Epithelial cell of esophagus (primary cell): ENCODE measurements at regions not wholly inside any gene's neighbourhood (a gene's known extent, or its start where the extent isn't known, plus 50 kb on each side); places are given as distances from the start of the nearest gene placed in this dataset.
A peak's percentile ranks its signal among the peaks of the same experiment; 100 is the strongest.

ENCODE experiments used
- DNase-seq: peaks from one replicate; pipeline ENCODE4 v3.0.0; 2010; ENCODE audit warnings: low read depth
- H3K4me3 ChIP-seq: 2 replicates; pipeline ENCODE4 v1.5.1; 2011; ENCODE audit warnings: mild to moderate bottlenecking, low read length, control low read depth
- TF ChIP-seq, protein P1 (sequence below): IDR thresholded peaks from 2 replicates; pipeline ENCODE4 v1.5.1; 2011; ENCODE audit warnings: low read depth, mild to moderate bottlenecking, low read length, control low read depth, inconsistent platforms; ENCODE audit not compliant: insufficient read depth; ENCODE audit errors: missing control alignments

DNA sequence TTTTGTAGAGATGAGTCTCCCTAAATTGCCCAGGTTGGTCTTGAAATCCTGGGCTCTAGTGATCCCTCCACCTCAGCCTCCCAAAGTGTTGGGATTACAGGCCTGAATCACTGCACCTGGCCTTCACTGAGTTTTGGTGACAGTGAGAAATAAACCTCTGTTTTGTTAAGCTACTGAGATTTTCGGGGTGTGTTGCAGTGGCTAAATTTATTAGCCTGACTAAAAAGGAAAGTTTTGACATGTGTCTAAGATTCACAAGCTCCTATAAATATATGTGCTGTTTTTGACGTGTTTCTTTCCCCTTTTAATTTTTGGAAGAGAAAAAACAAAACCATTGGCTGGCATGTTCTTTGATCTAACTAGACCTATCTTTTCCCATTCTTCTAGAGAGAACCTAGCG lies 190.5 kb upstream of the MC4R start:
- no peak for DNase-seq
- TF ChIP-seq, protein P1, sequence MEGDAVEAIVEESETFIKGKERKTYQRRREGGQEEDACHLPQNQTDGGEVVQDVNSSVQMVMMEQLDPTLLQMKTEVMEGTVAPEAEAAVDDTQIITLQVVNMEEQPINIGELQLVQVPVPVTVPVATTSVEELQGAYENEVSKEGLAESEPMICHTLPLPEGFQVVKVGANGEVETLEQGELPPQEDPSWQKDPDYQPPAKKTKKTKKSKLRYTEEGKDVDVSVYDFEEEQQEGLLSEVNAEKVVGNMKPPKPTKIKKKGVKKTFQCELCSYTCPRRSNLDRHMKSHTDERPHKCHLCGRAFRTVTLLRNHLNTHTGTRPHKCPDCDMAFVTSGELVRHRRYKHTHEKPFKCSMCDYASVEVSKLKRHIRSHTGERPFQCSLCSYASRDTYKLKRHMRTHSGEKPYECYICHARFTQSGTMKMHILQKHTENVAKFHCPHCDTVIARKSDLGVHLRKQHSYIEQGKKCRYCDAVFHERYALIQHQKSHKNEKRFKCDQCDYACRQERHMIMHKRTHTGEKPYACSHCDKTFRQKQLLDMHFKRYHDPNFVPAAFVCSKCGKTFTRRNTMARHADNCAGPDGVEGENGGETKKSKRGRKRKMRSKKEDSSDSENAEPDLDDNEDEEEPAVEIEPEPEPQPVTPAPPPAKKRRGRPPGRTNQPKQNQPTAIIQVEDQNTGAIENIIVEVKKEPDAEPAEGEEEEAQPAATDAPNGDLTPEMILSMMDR = no peak
- no peak overlapping the region for H3K4me3 ChIP-seq

DNA sequence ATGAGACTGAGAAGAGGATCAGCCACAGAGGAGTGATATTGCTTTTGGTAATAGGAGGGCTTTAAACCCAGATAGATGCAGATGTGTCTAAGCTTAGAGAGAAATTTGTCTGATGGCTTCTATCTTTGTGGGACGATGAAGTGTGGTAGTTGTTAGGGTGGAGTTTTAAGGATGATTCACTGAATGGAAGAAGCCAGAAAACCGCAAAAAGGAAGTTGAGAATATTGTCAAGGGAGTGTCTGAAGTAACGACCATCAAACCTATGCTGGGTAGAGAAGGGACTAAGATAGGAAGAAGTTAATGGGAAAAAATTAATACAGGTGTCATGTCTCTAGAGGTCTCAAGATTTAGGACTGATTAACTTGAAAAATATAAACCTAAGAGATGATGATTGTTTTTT lies 195.6 kb upstream of the MC4R start:
- no peak overlapping the region for H3K4me3 ChIP-seq
- TF ChIP-seq, protein P1 = no peak
- DNase-seq = no peak

DNA sequence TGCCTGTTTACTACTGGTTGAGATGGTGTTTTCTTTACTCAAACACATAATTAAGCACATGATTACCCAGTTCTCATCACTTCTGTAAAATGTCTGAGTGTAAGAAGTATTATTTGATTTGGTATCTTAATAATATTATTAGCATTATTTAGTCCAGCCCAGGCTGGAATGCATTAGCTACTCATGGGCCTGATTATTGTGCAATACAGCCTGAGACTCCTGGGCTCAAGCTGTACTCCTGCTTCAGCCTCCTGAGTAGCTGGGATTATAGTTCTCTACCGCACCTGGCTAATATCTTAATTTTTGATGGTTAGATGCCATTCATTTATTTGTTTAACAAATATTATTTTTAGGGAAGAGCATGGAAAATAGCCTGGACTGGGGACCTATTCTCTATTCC lies 197.6 kb upstream of the MC4R start:
- TF ChIP-seq, protein P1 = no peak
- DNase-seq = peak; percentile 4
- no peak overlapping the region for H3K4me3 ChIP-seq

DNA sequence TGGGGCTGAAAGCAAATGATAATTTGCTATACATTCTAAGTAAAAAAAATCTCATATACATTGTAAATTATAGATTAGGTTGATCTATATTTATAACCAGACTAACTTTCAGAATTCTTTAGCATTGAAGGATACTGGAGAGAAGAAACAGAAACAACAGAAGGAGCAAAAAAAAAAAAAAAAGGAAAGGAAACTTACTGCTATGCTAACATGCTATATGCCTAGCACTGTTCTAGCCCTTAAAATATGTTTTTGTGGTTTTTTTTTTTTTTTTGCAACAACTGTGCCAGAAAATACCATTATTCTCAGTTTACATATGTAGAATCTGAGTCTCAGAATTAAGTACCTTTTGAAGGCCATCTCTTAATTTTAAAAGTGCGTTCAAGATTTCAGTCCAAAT lies 204.9 kb upstream of the MC4R start:
- no peak for DNase-seq
- no peak overlapping the region for H3K4me3 ChIP-seq
- TF ChIP-seq, protein P1 = no peak

DNA sequence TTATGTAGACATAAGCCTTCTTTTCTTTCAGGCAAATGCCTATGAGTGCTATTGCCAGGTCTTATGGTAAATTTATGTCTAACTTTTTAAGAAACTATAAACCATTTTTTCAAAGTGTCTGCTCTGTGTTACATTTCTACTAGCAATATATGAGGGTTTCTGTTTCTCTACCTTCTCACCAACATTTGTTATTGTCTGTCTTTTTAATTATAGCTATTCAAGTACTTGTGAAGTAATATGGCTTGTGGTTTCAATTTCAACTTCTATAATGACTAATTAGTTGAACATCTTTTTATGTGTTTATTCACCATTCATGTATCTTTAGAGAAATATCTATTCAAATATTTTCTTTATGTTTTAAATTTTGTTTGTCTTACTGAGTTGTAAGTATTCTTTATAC lies 213.1 kb upstream of the MC4R start:
- TF ChIP-seq, protein P1 = no peak
- no peak overlapping the region for H3K4me3 ChIP-seq
- no peak for DNase-seq

DNA sequence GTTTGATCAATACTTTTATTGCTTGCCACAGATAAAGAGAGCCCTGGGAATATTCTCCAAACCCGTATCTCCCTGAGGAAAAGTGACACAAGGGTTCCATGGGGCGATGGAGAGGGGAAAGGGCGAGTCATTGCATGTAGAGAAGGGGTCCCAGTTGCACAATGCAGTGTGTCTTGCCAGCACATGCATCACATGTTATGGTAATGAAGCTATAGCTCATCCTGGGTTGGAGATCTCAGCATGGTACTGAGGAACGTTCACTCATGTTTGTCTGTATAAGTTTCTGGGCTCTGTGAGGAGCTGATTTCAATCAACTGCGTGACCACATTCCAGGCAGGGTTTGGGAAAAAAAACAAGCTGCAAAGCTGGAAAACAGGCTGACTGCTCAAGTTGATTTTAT lies 220.7 kb upstream of the MC4R start:
- peak; percentile 1 for DNase-seq
- TF ChIP-seq, protein P1 = no peak
- no peak overlapping the region for H3K4me3 ChIP-seq

DNA sequence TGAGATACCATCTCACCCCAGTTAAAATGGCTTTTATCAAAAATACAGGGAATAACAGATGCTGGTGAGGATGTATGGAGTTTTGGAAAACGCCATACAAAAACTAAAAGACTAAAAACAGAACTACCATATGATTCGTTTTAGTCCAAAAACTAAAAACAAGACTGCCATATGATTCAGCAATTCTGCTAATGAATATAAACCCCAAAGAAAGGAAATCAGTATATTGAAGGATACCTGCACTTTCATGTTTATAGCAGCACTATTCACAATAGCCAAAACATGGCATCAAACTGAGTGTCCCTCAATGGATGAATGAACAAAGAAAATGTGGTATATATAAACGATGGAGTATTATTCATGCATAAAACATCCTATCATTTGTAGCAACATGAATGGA lies 224.4 kb upstream of the MC4R start:
- TF ChIP-seq, protein P1 = no peak
- DNase-seq = no peak
- H3K4me3 ChIP-seq = no peak overlapping the region
